ENCODE measurements at regions not wholly inside any gene's neighbourhood (a gene's known extent, or its start where the extent isn't known, plus 50 kb on each side); places are given as distances from the start of the nearest gene placed in this dataset.

DNA sequence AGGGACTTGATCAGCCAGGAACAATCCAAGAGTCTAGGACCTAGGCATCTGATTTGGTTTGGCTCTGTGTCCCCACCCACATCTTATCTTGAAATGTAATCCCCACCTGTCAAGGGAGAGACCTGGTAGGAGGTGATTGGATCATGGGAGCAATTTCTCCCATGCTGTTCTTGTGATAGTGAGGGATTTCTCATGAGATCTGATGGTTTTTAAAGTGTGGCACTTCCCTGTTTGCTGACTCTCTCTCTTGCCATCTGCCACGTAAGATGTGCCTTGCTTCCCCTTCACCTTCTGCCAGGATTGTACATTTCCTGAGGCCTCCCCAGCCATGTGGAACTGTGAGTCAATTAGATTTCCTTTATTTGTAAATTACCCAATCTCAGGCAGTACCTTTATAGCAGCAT, 201.7 kb upstream of the ACTBL2 start:
- H3K4me3 ChIP-seq (ENCODE audit: low read depth in 2 of 2, low read length in 1 of 2): no peak overlapping the region
- H4K20me1 ChIP-seq (ENCODE audit: insufficient read depth): no peaks in the 10 kb centered on the region
- H3K27me3 ChIP-seq (ENCODE audit: insufficient read depth): no peaks in the 10 kb centered on the region
- H3K4me2 ChIP-seq: no peak overlapping the region
- no peaks in the 10 kb centered on the region for H3K9me2 ChIP-seq
- TF ChIP-seq, protein P1, sequence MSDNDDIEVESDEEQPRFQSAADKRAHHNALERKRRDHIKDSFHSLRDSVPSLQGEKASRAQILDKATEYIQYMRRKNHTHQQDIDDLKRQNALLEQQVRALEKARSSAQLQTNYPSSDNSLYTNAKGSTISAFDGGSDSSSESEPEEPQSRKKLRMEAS (IDR thresholded peaks at IDR 0.05; ENCODE audit: low read depth): no peak
- TF ChIP-seq TCF12 (IDR thresholded peaks at IDR 0.05) (no peak), NRF1 (IDR thresholded peaks at IDR 0.05; ENCODE audit: low read depth, low read length) (no peak)
- no peak overlapping the region for H3K27ac ChIP-seq (ENCODE audit: low read depth in 2 of 2, low read length in 1 of 2)
- H3F3A ChIP-seq (replicated peaks; ENCODE audit: insufficient read depth): no peaks in the 10 kb centered on the region
- WGBS (ENCODE audit: low lambda C conversion rate): 100% methylated on average over 1 of the region's 1 CpG
- H3K4me1 ChIP-seq (ENCODE audit: control insufficient read depth in 1 of 2, insufficient read depth in 2 of 2, low read depth in 1 of 2, low read length in 1 of 2): no peaks in the 10 kb centered on the region; a peak in 1 of 4 replicates
- DNase-seq: no peak
- no peaks in the 10 kb centered on the region for H3K36me3 ChIP-seq (replicated peaks in 1 of 2; ENCODE audit: control insufficient read depth in 1 of 2, insufficient read depth in 2 of 2, low read length in 1 of 2)
- H3K9me3 ChIP-seq: no peaks in the 10 kb centered on the region
- POLR2A ChIA-PET: interaction anchor here (0.6 kb wide), 1 partner anchor 220 kb away, joined by 3 read pairs; no protein-coding TSS in a partner anchor
- CTCF ChIA-PET: interaction anchor here (0.8 to 1.6 kb wide), 3 partner anchors 18 to 386 kb away, joined by 3 to 6 read pairs (median 3); no protein-coding TSS in a partner anchor
- H3K9ac ChIP-seq: no peak overlapping the region
- H3K79me2 ChIP-seq (ENCODE audit: insufficient read depth): no peaks in the 10 kb centered on the region
- no peak overlapping the region for H2AFZ ChIP-seq (ENCODE audit: low read depth)

GRCh38 chr5:57683036-57683630, 200.5 kb upstream of the ACTBL2 start:
- WGBS (ENCODE audit: low lambda C conversion rate): 61% methylated on average over 2 of the region's 2 CpGs
- Histone ChIP-seq H3K9me3 (no peaks in the 10 kb centered on the region), H2AFZ (ENCODE audit: low read depth) (no peak overlapping the region), H3K36me3 (replicated peaks in 1 of 2; ENCODE audit: control insufficient read depth in 1 of 2, insufficient read depth in 2 of 2, low read length in 1 of 2) (no peaks in the 10 kb centered on the region), H3K9ac (no peak overlapping the region), H3K9me2 (no peaks in the 10 kb centered on the region), H3F3A (replicated peaks; ENCODE audit: insufficient read depth) (no peaks in the 10 kb centered on the region), H3K4me2 (no peak overlapping the region), H3K4me1 (ENCODE audit: control insufficient read depth in 1 of 2, insufficient read depth in 2 of 2, low read depth in 1 of 2, low read length in 1 of 2) (no peaks in the 10 kb centered on the region; a peak in 1 of 4 replicates), H4K20me1 (ENCODE audit: insufficient read depth) (no peaks in the 10 kb centered on the region), H3K79me2 (ENCODE audit: insufficient read depth) (no peaks in the 10 kb centered on the region), H3K27ac (ENCODE audit: low read depth in 2 of 2, low read length in 1 of 2) (no peak overlapping the region; a peak in 1 of 4 replicates), H3K4me3 (ENCODE audit: low read depth in 2 of 2, low read length in 1 of 2) (no peak overlapping the region), H3K27me3 (ENCODE audit: insufficient read depth) (no peaks in the 10 kb centered on the region)
- CTCF ChIA-PET: interaction anchor here (0.8 kb wide), 1 partner anchor 17 kb away, joined by 3 read pairs; no protein-coding TSS in a partner anchor
- TF ChIP-seq ZBTB33 (IDR thresholded peaks at IDR 0.05; ENCODE audit: borderline replicate concordance, low read depth) (no peak), MEF2A (IDR thresholded peaks at IDR 0.05; ENCODE audit: borderline replicate concordance, low read depth) (no peak), FOXM1 (IDR thresholded peaks at IDR 0.05; ENCODE audit: low read depth) (no peak), MXI1 (IDR thresholded peaks at IDR 0.05; ENCODE audit: low read depth, low read length) (no peak), SIN3A (IDR thresholded peaks at IDR 0.05; ENCODE audit: borderline replicate concordance, low read depth, low read length) (no peak), PBX3 (IDR thresholded peaks at IDR 0.05) (no peak), CHD2 (IDR thresholded peaks at IDR 0.05; ENCODE audit: low read length, partially characterized antibody) (no peak), SMC3 (IDR thresholded peaks at IDR 0.05; ENCODE audit: low read depth, low read length) (no peak), NFIC (IDR thresholded peaks at IDR 0.05; ENCODE audit: borderline replicate concordance) (no peak), RCOR1 (IDR thresholded peaks at IDR 0.05; ENCODE audit: low read length) (no peak)
- TF ChIP-seq, protein P2, sequence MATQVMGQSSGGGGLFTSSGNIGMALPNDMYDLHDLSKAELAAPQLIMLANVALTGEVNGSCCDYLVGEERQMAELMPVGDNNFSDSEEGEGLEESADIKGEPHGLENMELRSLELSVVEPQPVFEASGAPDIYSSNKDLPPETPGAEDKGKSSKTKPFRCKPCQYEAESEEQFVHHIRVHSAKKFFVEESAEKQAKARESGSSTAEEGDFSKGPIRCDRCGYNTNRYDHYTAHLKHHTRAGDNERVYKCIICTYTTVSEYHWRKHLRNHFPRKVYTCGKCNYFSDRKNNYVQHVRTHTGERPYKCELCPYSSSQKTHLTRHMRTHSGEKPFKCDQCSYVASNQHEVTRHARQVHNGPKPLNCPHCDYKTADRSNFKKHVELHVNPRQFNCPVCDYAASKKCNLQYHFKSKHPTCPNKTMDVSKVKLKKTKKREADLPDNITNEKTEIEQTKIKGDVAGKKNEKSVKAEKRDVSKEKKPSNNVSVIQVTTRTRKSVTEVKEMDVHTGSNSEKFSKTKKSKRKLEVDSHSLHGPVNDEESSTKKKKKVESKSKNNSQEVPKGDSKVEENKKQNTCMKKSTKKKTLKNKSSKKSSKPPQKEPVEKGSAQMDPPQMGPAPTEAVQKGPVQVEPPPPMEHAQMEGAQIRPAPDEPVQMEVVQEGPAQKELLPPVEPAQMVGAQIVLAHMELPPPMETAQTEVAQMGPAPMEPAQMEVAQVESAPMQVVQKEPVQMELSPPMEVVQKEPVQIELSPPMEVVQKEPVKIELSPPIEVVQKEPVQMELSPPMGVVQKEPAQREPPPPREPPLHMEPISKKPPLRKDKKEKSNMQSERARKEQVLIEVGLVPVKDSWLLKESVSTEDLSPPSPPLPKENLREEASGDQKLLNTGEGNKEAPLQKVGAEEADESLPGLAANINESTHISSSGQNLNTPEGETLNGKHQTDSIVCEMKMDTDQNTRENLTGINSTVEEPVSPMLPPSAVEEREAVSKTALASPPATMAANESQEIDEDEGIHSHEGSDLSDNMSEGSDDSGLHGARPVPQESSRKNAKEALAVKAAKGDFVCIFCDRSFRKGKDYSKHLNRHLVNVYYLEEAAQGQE (IDR thresholded peaks at IDR 0.05; ENCODE audit: low read depth, low read length): no peak
- TF ChIP-seq, protein P3, sequence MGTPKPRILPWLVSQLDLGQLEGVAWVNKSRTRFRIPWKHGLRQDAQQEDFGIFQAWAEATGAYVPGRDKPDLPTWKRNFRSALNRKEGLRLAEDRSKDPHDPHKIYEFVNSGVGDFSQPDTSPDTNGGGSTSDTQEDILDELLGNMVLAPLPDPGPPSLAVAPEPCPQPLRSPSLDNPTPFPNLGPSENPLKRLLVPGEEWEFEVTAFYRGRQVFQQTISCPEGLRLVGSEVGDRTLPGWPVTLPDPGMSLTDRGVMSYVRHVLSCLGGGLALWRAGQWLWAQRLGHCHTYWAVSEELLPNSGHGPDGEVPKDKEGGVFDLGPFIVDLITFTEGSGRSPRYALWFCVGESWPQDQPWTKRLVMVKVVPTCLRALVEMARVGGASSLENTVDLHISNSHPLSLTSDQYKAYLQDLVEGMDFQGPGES (IDR thresholded peaks at IDR 0.05; ENCODE audit: low read depth, low read length): no peak
- TF ChIP-seq, protein P1 (IDR thresholded peaks at IDR 0.05; ENCODE audit: low read depth): no peak
- POLR2A ChIA-PET: no interaction called here
- DNase-seq: no peak
